GM12878 (cell line): ENCODE measurements at regions not wholly inside any gene's neighbourhood (a gene's known extent, or its start where the extent isn't known, plus 50 kb on each side); places are given as distances from the start of the nearest gene placed in this dataset.

Experiments used
- ATAC-seq: fragments of 200-7000 bp; cut with Tn5 transposase; 3 replicates; pipeline ENCODE4 v1.9.1; 2020; ENCODE audit warnings: mild to moderate bottlenecking, moderate library complexity
- BruUV-seq: library from RNA; stranded (reverse); fragments of 400-500 nt; replicated peaks from 2 replicates; lab custom pipeline; 2021; lab: Mats Ljungman, UMichigan
- CTCF ChIA-PET: fragments of 300-600 bp; sonication (Branson Sonifier 250); formaldehyde crosslinking; extraction: SDS; loops from one replicate; lab custom pipeline; 2021; ENCODE audit warnings: inconsistent platforms; lab: Yijun Ruan, JAX
- POLR2A ChIA-PET: fragments of 350-600 bp; formaldehyde crosslinking; extraction: SDS; loops from one replicate; lab custom pipeline; 2021; ENCODE audit warnings: inconsistent platforms; lab: Charles Lee
- RAD21 ChIA-PET: fragments of 300-600 bp; sonication (Branson Sonifier 250); formaldehyde crosslinking; loops from one replicate; lab custom pipeline; 2023; ENCODE audit warnings: antibody characterized with exemption; ENCODE audit not compliant: unreplicated experiment; lab: Charles Lee
- SMC1A ChIA-PET: fragments of 300-600 bp; sonication (Branson Sonifier 250); formaldehyde crosslinking; loops from one replicate; lab custom pipeline; 2023; ENCODE audit not compliant: unreplicated experiment, uncharacterized antibody; lab: Charles Lee
- DNase-seq: peaks from one replicate; pipeline ENCODE4 v3.0.0-alpha.2; 2011; ENCODE audit warnings: low read depth, low spot score
- FAIRE-seq: peaks from 3 replicates; lab custom pipeline; 2011; peaks lifted over from hg19 to GRCh38; lab: Jason Lieb, UNC
- H2AFZ ChIP-seq: 2 replicates; pipeline ENCODE4 v1.6.0; 2011; ENCODE audit warnings: low read depth, low read length, control low read depth; ENCODE audit not compliant: control insufficient read depth
- H3K27ac ChIP-seq: 2 replicates; pipeline ENCODE4 v1.5.1; 2011; ENCODE audit warnings: control low read depth; ENCODE audit not compliant: control insufficient read depth, insufficient read depth
- H3K27me3 ChIP-seq, 2 experiments: replicated peaks in 1 of 2; 2 replicates each; pipeline versions ENCODE4 v1.6.0 to v1.6.1; 2011; ENCODE audit warnings: low read length in 1 of 2; ENCODE audit not compliant: control insufficient read depth in 2 of 2, insufficient read depth in 2 of 2
- H3K36me3 ChIP-seq, 2 experiments: 2 replicates each; pipeline ENCODE4 v1.5.1; 2011; ENCODE audit warnings: low read length in 1 of 2; ENCODE audit not compliant: control insufficient read depth in 2 of 2, insufficient read depth in 2 of 2
- H3K4me1 ChIP-seq: 2 replicates; pipeline ENCODE4 v1.6.1; 2011; ENCODE audit warnings: mild to moderate bottlenecking, low read length, moderate library complexity, mixed read lengths; ENCODE audit not compliant: control insufficient read depth, insufficient read depth
- H3K4me2 ChIP-seq: 2 replicates; pipeline ENCODE4 v1.6.0; 2011; ENCODE audit warnings: control low read depth; ENCODE audit not compliant: control insufficient read depth, insufficient read depth
- H3K4me3 ChIP-seq: fragments of 200-600 bp; sonication (generic); 2 replicates; pipeline ENCODE4 v1.5.1; 2016
- H3K79me2 ChIP-seq: 2 replicates; pipeline ENCODE4 v1.6.0; 2011; ENCODE audit warnings: low read length; ENCODE audit not compliant: control insufficient read depth, insufficient read depth
- H3K9ac ChIP-seq: 2 replicates; pipeline ENCODE4 v1.8.0; 2011; ENCODE audit warnings: low read length, control low read depth, mixed read lengths; ENCODE audit not compliant: control insufficient read depth, insufficient read depth
- H3K9me3 ChIP-seq: replicated peaks from 3 replicates; pipeline ENCODE4 v1.5.1; 2011; ENCODE audit warnings: mild to moderate bottlenecking, low read length; ENCODE audit not compliant: control insufficient read depth, insufficient read depth
- H4K20me1 ChIP-seq: 2 replicates; pipeline ENCODE4 v1.6.0; 2011; ENCODE audit not compliant: control insufficient read depth, insufficient read depth
- CBX3 ChIP-seq: fragments of 200-600 bp; sonication (generic); IDR thresholded peaks from 2 replicates; pipeline ENCODE4 v1.6.1; 2016; ENCODE audit warnings: low read depth, borderline replicate concordance
- CREM ChIP-seq: IDR thresholded peaks from 2 replicates; pipeline ENCODE4 v1.6.1; 2014; ENCODE audit warnings: antibody characterized with exemption, low read depth
- ETV6 ChIP-seq, 2 experiments: fragments of 450-650 bp in 1 of 2; IDR thresholded peaks in 1 of 2; conservative IDR thresholded peaks in 1 of 2; 2 replicates each; pipeline ENCODE4 v1.6.1; 2014; ENCODE audit warnings: antibody characterized with exemption in 1 of 2, borderline replicate concordance in 1 of 2, low read depth in 1 of 2, mild to moderate bottlenecking in 1 of 2, moderate library complexity in 1 of 2
- EZH2 ChIP-seq: IDR thresholded peaks from 2 replicates; pipeline ENCODE4 v1.6.1; 2012; ENCODE audit warnings: low read depth, mild to moderate bottlenecking, control low read depth, inconsistent platforms, low read length, borderline replicate concordance; ENCODE audit not compliant: control insufficient read depth
- FOS ChIP-seq: IDR thresholded peaks from 3 replicates; pipeline ENCODE4 v1.6.1; 2011; ENCODE audit warnings: borderline replicate concordance; ENCODE audit not compliant: insufficient read length; ENCODE audit errors: extremely low read depth
- HCFC1 ChIP-seq: fragments of 150-350 bp; IDR thresholded peaks from 2 replicates; pipeline ENCODE4 v1.6.1; 2014; ENCODE audit warnings: low read length
- HDGF ChIP-seq: fragments of 450-650 bp; IDR thresholded peaks from 2 replicates; pipeline ENCODE4 v1.6.1; 2016; ENCODE audit warnings: antibody characterized with exemption
- IRF5 ChIP-seq: fragments of 450-650 bp; IDR thresholded peaks from 2 replicates; pipeline ENCODE4 v1.6.1; 2017; ENCODE audit warnings: borderline replicate concordance
- NFXL1 ChIP-seq: fragments of 450-650 bp; IDR thresholded peaks from 2 replicates; pipeline ENCODE4 v1.6.1; 2017; ENCODE audit warnings: antibody characterized with exemption, mild to moderate bottlenecking, borderline replicate concordance
- NR2C1 ChIP-seq: fragments of 450-650 bp; IDR thresholded peaks from 2 replicates; pipeline ENCODE4 v1.6.1; 2017; ENCODE audit warnings: antibody characterized with exemption, mild to moderate bottlenecking, moderate library complexity
- SUPT20H ChIP-seq: IDR thresholded peaks from 2 replicates; pipeline ENCODE4 v1.6.1; 2011; ENCODE audit warnings: low read depth, mild to moderate bottlenecking, low read length, moderate library complexity, borderline replicate concordance; ENCODE audit not compliant: control insufficient read depth
- TBL1XR1 ChIP-seq: IDR thresholded peaks from 2 replicates; pipeline ENCODE4 v1.6.1; 2012; ENCODE audit warnings: low read depth, low read length, improper control_type of control experiment
- ZNF687 ChIP-seq: fragments of 450-650 bp; IDR thresholded peaks from 2 replicates; pipeline ENCODE4 v1.6.1; 2017; ENCODE audit warnings: mild to moderate bottlenecking, moderate library complexity
- WGBS: methylation state at CpG from one replicate; pipeline ENCODE4 v1.1.6; 2016; ENCODE audit warnings: low lambda C conversion rate; ENCODE audit not compliant: insufficient replicate concordance, insufficient coverage; ENCODE audit errors: missing lambda C conversion rate; 5-methylcytosine and 5-hydroxymethylcytosine counted together
- in situ Hi-C: fragments of 300-500 bp; cut with MboI; formaldehyde crosslinking; loops from 9 replicates; pipeline ENCODE4 v1.14.3; 2018; ENCODE audit warnings: mixed read lengths
- intact Hi-C: fragments of 100-400 bp; cut with micrococcal nuclease; formaldehyde crosslinking; loops from one replicate; pipeline ENCODE4 v1.14.2; 2022; ENCODE audit not compliant: unreplicated experiment
- TF ChIP-seq, protein P1 (sequence below): fragments of 450-650 bp; IDR thresholded peaks from 2 replicates; pipeline ENCODE4 v1.6.1; 2018; ENCODE audit warnings: mild to moderate bottlenecking, low read depth, moderate library complexity; ENCODE audit not compliant: partially characterized antibody
- TF ChIP-seq, protein P2 (sequence below), 3 experiments: IDR thresholded peaks in 2 of 3; conservative IDR thresholded peaks in 1 of 3; 2 replicates each; pipeline ENCODE4 v1.5.1; 2011; ENCODE audit warnings: low read depth in 3 of 3, low read length in 3 of 3, mild to moderate bottlenecking in 3 of 3, control low read depth in 2 of 3, moderate library complexity in 2 of 3, inconsistent platforms in 1 of 3, mixed read lengths in 1 of 3; ENCODE audit not compliant: control insufficient read depth in 2 of 3, insufficient read depth in 1 of 3; ENCODE audit errors: extremely low read depth in 1 of 3

DNA sequence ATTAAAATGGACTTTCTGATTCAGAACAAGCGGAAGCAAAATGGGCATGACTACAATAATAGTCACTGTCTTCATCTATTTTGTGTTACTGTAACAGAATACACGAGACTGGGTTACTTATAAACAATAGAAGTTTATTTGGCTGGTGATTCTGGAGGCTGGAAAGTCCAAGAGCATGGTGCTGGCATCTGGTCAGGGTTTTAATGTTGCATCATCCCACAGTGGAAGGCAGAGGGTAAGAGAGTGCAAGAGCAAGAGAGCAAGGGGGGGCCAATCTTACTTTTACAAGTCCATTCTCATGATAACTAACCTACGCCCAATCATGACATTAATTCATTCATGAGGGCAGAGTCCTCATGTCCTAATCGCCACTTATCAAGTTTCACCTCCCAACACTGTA is 189.2 kb downstream of the TOX3 start:
- H2AFZ ChIP-seq = no peak overlapping the region
- 0% methylated on average over 4 of the region's 4 CpGs for WGBS
- H3K36me3 ChIP-seq = no peaks in the 10 kb centered on the region
- no peaks in the 10 kb centered on the region for H3K27me3 ChIP-seq
- BruUV-seq = no TSS peak
- H3K79me2 ChIP-seq = no peaks in the 10 kb centered on the region
- H4K20me1 ChIP-seq = no peaks in the 10 kb centered on the region
- H3K4me3 ChIP-seq = no peak overlapping the region
- no peak overlapping the region for H3K9ac ChIP-seq
- ChIA-PET CTCF (no interaction called here), RAD21 (no interaction called here), SMC1A (no interaction called here), POLR2A (no interaction called here)
- DNase-seq = no peak
- in situ Hi-C loops = no loop called here
- intact Hi-C loops = no loop called here
- H3K4me2 ChIP-seq = no peak overlapping the region
- no peak overlapping the region for H3K27ac ChIP-seq
- ATAC-seq = no peak
- no peak for FAIRE-seq
- H3K4me1 ChIP-seq = no peaks in the 10 kb centered on the region
- H3K9me3 ChIP-seq = no peaks in the 10 kb centered on the region
- TF ChIP-seq HDGF (no peak), EZH2 (no peak), ETV6 (conservative IDR thresholded peaks at IDR 0.05 in 1 of 2, IDR thresholded peaks at IDR 0.05 in 1 of 2; ENCODE audit: borderline replicate concordance in 1 of 2, low read depth in 1 of 2) (no peak), SUPT20H (no peak), IRF5 (no peak), HCFC1 (no peak), CREM (no peak), NFXL1 (no peak), NR2C1 (no peak), ZNF687 (no peak), CBX3 (no peak), FOS (no peak), TBL1XR1 (no peak)
- TF ChIP-seq, protein P1, sequence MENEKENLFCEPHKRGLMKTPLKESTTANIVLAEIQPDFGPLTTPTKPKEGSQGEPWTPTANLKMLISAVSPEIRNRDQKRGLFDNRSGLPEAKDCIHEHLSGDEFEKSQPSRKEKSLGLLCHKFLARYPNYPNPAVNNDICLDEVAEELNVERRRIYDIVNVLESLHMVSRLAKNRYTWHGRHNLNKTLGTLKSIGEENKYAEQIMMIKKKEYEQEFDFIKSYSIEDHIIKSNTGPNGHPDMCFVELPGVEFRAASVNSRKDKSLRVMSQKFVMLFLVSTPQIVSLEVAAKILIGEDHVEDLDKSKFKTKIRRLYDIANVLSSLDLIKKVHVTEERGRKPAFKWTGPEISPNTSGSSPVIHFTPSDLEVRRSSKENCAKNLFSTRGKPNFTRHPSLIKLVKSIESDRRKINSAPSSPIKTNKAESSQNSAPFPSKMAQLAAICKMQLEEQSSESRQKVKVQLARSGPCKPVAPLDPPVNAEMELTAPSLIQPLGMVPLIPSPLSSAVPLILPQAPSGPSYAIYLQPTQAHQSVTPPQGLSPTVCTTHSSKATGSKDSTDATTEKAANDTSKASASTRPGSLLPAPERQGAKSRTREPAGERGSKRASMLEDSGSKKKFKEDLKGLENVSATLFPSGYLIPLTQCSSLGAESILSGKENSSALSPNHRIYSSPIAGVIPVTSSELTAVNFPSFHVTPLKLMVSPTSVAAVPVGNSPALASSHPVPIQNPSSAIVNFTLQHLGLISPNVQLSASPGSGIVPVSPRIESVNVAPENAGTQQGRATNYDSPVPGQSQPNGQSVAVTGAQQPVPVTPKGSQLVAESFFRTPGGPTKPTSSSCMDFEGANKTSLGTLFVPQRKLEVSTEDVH = no peak
- TF ChIP-seq, protein P2, sequence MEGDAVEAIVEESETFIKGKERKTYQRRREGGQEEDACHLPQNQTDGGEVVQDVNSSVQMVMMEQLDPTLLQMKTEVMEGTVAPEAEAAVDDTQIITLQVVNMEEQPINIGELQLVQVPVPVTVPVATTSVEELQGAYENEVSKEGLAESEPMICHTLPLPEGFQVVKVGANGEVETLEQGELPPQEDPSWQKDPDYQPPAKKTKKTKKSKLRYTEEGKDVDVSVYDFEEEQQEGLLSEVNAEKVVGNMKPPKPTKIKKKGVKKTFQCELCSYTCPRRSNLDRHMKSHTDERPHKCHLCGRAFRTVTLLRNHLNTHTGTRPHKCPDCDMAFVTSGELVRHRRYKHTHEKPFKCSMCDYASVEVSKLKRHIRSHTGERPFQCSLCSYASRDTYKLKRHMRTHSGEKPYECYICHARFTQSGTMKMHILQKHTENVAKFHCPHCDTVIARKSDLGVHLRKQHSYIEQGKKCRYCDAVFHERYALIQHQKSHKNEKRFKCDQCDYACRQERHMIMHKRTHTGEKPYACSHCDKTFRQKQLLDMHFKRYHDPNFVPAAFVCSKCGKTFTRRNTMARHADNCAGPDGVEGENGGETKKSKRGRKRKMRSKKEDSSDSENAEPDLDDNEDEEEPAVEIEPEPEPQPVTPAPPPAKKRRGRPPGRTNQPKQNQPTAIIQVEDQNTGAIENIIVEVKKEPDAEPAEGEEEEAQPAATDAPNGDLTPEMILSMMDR (IDR thresholded peaks at IDR 0.05 in 2 of 3, conservative IDR thresholded peaks at IDR 0.05 in 1 of 3; ENCODE audit: control insufficient read depth in 2 of 3, extremely low read depth in 1 of 3, insufficient read depth in 1 of 3, low read depth in 3 of 3, low read length in 3 of 3) = no peak
